ENCODE measurements at regions not wholly inside any gene's neighbourhood (a gene's known extent, or its start where the extent isn't known, plus 50 kb on each side); places are given as distances from the start of the nearest gene placed in this dataset.

DNA sequence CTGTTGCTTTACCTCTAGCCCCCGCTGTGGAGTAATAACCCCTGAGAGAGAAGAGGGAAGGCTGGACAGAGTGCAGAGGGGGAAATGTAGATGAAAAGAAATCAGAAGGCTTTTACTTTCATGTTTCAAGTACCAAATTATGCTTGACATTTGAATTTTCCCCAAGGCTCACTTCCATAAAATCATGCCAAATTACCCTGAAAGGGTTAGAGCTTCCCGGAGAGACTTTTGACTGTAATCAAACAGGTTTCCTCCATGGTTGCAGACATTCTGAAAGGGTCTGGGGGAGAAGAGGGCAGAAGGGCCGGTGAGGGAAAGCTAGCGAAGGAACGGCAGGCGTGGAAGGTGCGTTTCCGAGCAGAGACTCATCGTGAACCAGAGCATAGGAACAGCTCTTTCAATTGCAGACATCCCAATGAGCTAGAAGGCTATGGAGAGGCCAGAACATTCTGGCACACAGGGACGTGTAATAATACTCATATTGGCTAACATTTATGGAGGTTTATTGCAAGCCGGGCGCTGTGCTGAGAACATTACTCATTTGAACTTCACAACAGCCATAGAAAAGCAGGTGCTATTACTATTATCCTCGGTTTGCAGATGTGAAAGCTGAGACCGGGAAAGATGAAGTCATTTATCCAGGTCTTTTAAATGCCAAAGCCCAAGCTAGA, 620.8 kb upstream of the AUTS2 start:
- TF ChIP-seq, protein P1, sequence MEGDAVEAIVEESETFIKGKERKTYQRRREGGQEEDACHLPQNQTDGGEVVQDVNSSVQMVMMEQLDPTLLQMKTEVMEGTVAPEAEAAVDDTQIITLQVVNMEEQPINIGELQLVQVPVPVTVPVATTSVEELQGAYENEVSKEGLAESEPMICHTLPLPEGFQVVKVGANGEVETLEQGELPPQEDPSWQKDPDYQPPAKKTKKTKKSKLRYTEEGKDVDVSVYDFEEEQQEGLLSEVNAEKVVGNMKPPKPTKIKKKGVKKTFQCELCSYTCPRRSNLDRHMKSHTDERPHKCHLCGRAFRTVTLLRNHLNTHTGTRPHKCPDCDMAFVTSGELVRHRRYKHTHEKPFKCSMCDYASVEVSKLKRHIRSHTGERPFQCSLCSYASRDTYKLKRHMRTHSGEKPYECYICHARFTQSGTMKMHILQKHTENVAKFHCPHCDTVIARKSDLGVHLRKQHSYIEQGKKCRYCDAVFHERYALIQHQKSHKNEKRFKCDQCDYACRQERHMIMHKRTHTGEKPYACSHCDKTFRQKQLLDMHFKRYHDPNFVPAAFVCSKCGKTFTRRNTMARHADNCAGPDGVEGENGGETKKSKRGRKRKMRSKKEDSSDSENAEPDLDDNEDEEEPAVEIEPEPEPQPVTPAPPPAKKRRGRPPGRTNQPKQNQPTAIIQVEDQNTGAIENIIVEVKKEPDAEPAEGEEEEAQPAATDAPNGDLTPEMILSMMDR (IDR thresholded peaks at IDR 0.05), result no peak
- no peak for TF ChIP-seq EP300 (IDR thresholded peaks at IDR 0.05)

All from ovary (tissue), 3 donors.